HepG2 (cell line): ENCODE measurements at regions not wholly inside any gene's neighbourhood (a gene's known extent, or its start where the extent isn't known, plus 50 kb on each side); places are given as distances from the start of the nearest gene placed in this dataset.

Experiments used
- NFE2L1 ChIP-seq: sonication (generic); formaldehyde crosslinking; IDR thresholded peaks from 2 replicates; pipeline ENCODE4 v1.4.0; 2020; ENCODE audit warnings: missing genetic modification reagents, mild to moderate bottlenecking, borderline replicate concordance
- ZNF281 ChIP-seq: sonication (generic); formaldehyde crosslinking; IDR thresholded peaks from 2 replicates; pipeline ENCODE4 v1.4.0; 2020; ENCODE audit warnings: missing genetic modification reagents, borderline replicate concordance
- ZNF691 ChIP-seq: sonication (generic); formaldehyde crosslinking; IDR thresholded peaks from 2 replicates; pipeline ENCODE4 v1.4.0; 2020; ENCODE audit warnings: missing genetic modification reagents, low read depth, mild to moderate bottlenecking, borderline replicate concordance
- ZSCAN21 ChIP-seq: sonication (generic); formaldehyde crosslinking; IDR thresholded peaks from 2 replicates; pipeline ENCODE4 v1.8.0; 2022; ENCODE audit warnings: mild to moderate bottlenecking, missing genetic modification reagents, moderate library complexity, borderline replicate concordance
- TF ChIP-seq, protein P1 (sequence below): sonication (generic); formaldehyde crosslinking; IDR thresholded peaks from 2 replicates; pipeline ENCODE4 v1.4.0; 2020; ENCODE audit warnings: mild to moderate bottlenecking, missing genetic modification reagents

DNA sequence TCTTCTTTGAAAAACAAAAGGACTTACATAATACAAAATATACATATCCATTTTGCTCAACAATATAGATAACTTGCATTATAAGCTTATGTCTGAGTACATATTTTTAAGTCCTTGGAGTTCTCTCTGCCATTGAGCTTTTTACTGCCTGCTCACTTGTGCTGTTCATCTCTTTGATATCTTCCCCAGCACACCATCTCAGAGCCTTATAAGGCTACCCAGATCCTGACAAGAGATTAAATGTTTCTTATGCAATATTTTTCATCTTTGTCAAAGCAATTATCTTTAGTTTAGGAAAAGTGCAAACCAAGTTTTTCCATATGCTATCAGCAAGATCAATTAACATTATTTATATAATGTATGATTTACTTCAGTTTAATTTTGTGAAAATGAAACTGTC, 60.7 kb upstream of the ITGA1 start (continued):
- no peak for TF ChIP-seq NFE2L1 (CRISPR knock-in tag)
- no peak for TF ChIP-seq ZNF691
- no peak for TF ChIP-seq ZSCAN21 (CRISPR knock-in tag)
- no peak for TF ChIP-seq ZNF281 (CRISPR knock-in tag)
- TF ChIP-seq, protein P1, sequence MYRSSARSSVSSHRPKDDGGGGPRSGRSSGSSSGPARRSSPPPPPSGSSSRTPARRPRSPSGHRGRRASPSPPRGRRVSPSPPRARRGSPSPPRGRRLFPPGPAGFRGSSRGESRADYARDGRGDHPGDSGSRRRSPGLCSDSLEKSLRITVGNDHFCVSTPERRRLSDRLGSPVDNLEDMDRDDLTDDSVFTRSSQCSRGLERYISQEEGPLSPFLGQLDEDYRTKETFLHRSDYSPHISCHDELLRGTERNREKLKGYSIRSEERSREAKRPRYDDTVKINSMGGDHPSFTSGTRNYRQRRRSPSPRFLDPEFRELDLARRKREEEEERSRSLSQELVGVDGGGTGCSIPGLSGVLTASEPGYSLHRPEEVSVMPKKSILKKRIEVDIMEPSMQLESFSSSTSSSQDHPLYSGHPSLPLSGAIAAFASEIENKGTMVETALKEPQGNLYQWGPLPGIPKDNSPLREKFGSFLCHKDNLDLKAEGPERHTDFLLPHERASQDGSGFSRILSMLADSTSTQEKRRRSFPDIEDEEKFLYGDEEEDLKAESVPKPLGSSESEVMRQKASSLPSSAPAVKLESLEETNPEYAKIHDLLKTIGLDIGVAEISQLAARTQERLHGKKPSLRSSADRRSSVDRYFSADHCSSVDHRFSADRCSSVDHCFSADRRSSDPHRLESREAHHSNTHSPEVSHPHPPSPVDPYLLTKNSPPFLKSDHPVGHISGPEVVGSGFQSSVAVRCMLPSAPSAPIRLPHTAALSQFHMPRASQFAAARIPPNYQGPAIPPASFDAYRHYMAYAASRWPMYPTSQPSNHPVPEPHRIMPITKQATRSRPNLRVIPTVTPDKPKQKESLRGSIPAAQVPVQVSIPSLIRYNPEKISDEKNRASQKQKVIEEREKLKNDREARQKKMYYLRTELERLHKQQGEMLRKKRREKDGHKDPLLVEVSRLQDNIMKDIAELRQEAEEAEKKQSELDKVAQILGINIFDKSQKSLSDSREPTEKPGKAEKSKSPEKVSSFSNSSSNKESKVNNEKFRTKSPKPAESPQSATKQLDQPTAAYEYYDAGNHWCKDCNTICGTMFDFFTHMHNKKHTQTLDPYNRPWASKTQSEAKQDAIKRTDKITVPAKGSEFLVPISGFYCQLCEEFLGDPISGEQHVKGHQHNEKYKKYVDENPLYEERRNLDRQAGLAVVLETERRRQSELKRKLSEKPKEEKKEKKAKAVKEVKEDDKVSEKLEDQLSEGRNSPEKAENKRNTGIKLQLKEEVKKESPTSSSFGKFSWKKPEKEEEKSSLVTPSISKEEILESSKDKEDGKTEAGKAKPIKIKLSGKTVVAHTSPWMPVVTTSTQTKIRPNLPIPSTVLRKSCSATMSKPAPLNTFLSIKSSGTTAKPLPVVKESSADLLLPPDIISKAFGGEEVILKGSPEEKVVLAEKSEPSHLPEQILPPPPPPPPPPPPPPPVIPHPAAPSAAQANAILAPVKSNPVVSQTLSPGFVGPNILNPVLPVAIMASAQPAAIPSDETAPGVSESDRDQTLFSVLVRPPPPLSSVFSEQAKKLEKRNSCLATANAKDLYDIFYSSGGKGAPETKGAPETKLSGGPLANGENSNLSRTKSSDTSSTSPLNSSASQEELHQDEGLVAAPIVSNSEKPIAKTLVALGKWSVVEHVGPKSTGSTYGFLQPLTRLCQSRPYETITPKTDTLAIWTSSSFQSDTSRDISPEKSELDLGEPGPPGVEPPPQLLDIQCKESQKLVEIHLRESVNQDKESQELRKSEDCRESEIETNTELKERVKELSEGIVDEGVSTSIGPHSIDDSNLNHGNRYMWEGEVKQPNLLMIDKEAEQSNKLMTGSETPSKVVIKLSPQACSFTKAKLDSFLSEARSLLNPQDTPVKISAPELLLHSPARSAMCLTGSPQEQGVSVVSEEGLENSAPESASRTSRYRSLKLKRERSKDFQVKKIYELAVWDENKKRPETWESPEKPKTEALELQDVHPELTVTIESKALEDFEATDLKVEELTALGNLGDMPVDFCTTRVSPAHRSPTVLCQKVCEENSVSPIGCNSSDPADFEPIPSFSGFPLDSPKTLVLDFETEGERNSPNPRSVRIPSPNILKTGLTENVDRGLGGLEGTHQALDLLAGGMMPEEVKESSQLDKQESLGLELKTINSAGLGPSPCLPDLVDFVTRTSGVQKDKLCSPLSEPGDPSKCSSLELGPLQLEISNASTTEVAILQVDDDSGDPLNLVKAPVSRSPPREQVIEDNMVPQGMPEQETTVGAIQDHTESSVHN, result no peak
- TF ChIP-seq, all 625 proteins: peak for 0
